ENCODE measurements at regions not wholly inside any gene's neighbourhood (a gene's known extent, or its start where the extent isn't known, plus 50 kb on each side); places are given as distances from the start of the nearest gene placed in this dataset.

- no peak for TF ChIP-seq CTCF (IDR thresholded peaks at IDR 0.05)
- TF ChIP-seq POLR2A (IDR thresholded peaks at IDR 0.05): no peak
These were observed 97.7 kb upstream of the FGF3 start for GRCh38 chr11:69916806-69917387.

Data from testis (tissue), 2 donors.